B cell (primary cell): ENCODE measurements at regions not wholly inside any gene's neighbourhood (a gene's known extent, or its start where the extent isn't known, plus 50 kb on each side); places are given as distances from the start of the nearest gene placed in this dataset.

Experiments
- EZH2 ChIP-seq: IDR thresholded peaks from 2 replicates; pipeline ENCODE4 v1.6.1; 2012; ENCODE audit warnings: borderline replicate concordance, low read depth, mild to moderate bottlenecking, moderate library complexity, low read length; ENCODE audit not compliant: insufficient read depth, poor library complexity, severe bottlenecking
- TF ChIP-seq, protein P1 (sequence below): fragments of 200-600 bp; IDR thresholded peaks from one replicate; pipeline ENCODE4 v1.8.0; 2022; ENCODE audit warnings: antibody characterized with exemption, mild to moderate bottlenecking

- TF ChIP-seq, protein P1, sequence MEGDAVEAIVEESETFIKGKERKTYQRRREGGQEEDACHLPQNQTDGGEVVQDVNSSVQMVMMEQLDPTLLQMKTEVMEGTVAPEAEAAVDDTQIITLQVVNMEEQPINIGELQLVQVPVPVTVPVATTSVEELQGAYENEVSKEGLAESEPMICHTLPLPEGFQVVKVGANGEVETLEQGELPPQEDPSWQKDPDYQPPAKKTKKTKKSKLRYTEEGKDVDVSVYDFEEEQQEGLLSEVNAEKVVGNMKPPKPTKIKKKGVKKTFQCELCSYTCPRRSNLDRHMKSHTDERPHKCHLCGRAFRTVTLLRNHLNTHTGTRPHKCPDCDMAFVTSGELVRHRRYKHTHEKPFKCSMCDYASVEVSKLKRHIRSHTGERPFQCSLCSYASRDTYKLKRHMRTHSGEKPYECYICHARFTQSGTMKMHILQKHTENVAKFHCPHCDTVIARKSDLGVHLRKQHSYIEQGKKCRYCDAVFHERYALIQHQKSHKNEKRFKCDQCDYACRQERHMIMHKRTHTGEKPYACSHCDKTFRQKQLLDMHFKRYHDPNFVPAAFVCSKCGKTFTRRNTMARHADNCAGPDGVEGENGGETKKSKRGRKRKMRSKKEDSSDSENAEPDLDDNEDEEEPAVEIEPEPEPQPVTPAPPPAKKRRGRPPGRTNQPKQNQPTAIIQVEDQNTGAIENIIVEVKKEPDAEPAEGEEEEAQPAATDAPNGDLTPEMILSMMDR = no peak
- no peak for TF ChIP-seq EZH2
These were observed 146.4 kb downstream of the FHIP1A start for GRCh38 chr4:151555151-151555945.
